Right atrium auricular region (tissue), 2 donors: ENCODE measurements at regions not wholly inside any gene's neighbourhood (a gene's known extent, or its start where the extent isn't known, plus 50 kb on each side); places are given as distances from the start of the nearest gene placed in this dataset.

Source experiments
- DNase-seq: peaks from one replicate; pipeline ENCODE4 v3.0.0-alpha.2; 2019; ENCODE audit warnings: low spot score
- H3K27ac ChIP-seq, 2 donors: fragments of 200-600 bp; sonication (generic); 1 replicate in 1 of 2; 2 replicates in 1 of 2; pipeline ENCODE4 v1.5.1; 2016 to 2019
- H3K27me3 ChIP-seq, 2 donors: fragments of 200-600 bp; sonication (generic); one replicate each; pipeline versions ENCODE4 v1.5.1 to v1.6.0; 2017 to 2019
- H3K36me3 ChIP-seq: fragments of 200-600 bp; sonication (generic); one replicate; pipeline ENCODE4 v1.5.1; 2016
- H3K4me1 ChIP-seq, 2 donors: fragments of 200-600 bp; sonication (generic); one replicate each; pipeline versions ENCODE4 v1.5.1 to v1.6.0; 2017 to 2019
- H3K4me3 ChIP-seq, 2 donors: fragments of 200-600 bp; sonication (generic); 1 replicate in 1 of 2; 2 replicates in 1 of 2; pipeline ENCODE4 v1.5.1; 2017 to 2019; ENCODE audit warnings: mild to moderate bottlenecking in 1 of 2, moderate library complexity in 1 of 2
- H3K9me3 ChIP-seq, 2 donors: fragments of 200-600 bp; sonication (generic); one replicate each; pipeline ENCODE4 v1.5.1; 2019
- TF ChIP-seq, protein P1 (sequence below), 2 donors: fragments of 200-600 bp; sonication (generic); IDR thresholded peaks; one replicate each; pipeline ENCODE4 v1.5.1; 2019; ENCODE audit warnings: antibody characterized with exemption in 2 of 2

DNA sequence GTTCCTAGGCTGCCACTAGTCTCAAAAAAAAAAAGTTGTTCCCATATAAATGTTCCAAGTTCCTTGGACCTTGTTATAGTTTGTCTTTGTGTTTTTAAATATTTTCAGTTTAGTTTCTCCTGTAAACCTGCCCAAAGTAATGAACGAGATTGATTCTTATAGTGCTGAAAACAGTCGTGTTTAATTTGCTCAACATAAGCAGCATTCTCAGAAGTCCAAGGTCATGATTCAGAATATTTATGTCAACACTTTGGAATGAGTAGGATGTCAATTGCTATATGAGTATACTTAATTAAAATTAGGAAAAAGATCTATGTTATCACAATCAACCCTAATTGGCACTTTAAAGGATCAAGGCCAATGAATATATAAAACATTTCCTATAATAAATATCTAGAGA lies 510.9 kb downstream of the PPP4R3C start:
- Histone ChIP-seq H3K27ac (no peak overlapping the region), H3K36me3 (no peaks in the 10 kb centered on the region), H3K4me1 (no peaks in the 10 kb centered on the region), H3K4me3 (no peak overlapping the region), H3K9me3 (no peaks in the 10 kb centered on the region), H3K27me3 (no peaks in the 10 kb centered on the region)
- TF ChIP-seq, protein P1, sequence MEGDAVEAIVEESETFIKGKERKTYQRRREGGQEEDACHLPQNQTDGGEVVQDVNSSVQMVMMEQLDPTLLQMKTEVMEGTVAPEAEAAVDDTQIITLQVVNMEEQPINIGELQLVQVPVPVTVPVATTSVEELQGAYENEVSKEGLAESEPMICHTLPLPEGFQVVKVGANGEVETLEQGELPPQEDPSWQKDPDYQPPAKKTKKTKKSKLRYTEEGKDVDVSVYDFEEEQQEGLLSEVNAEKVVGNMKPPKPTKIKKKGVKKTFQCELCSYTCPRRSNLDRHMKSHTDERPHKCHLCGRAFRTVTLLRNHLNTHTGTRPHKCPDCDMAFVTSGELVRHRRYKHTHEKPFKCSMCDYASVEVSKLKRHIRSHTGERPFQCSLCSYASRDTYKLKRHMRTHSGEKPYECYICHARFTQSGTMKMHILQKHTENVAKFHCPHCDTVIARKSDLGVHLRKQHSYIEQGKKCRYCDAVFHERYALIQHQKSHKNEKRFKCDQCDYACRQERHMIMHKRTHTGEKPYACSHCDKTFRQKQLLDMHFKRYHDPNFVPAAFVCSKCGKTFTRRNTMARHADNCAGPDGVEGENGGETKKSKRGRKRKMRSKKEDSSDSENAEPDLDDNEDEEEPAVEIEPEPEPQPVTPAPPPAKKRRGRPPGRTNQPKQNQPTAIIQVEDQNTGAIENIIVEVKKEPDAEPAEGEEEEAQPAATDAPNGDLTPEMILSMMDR (IDR thresholded peaks at IDR 0.05): no peak
- DNase-seq: no peak

DNA sequence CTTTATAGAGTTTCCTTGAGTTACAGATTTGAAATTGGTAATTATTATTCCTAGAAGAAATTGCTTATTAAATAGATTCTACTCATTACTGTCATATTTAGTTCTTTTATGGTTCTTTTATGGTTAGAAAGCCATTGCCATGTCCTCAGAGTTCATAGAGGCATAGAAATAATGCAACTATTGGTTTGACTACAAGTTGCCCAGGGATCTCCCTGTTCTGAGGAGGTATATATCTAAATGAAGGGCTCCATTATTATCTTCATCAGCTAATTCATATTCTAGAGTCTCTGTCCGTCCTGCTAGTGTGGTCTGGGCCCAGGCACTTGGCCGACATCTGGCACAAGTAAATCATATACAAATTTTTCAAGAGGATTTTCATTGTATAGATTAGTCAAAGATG lies 535.7 kb downstream of the PPP4R3C start:
- Histone ChIP-seq H3K27ac (no peak overlapping the region), H3K36me3 (no peaks in the 10 kb centered on the region), H3K9me3 (no peaks in the 10 kb centered on the region), H3K4me1 (no peaks in the 10 kb centered on the region), H3K27me3 (no peaks in the 10 kb centered on the region), H3K4me3 (no peak overlapping the region)
- TF ChIP-seq, protein P1 (IDR thresholded peaks at IDR 0.05): no peak
- DNase-seq: no peak

DNA sequence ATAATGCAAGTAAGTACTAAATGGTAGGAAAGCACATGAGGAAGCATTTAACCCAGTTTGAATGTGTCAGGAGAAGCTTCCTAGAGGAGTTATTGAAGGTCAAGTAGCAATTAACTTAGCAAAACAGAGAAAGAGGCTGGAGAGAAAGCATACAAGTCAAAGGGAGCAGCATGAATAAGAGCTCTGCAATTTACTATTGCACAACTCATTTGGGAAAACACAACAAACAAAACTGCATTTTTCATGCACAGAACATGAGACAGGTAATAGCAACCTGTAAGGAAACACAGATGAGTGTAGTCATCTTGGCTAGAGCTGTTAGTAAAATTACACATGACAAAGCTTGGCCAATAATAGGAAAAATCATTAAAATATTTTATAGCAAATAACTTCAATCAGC lies 538.1 kb downstream of the PPP4R3C start:
- Histone ChIP-seq H3K4me3 (no peak overlapping the region), H3K27me3 (no peaks in the 10 kb centered on the region), H3K27ac (no peak overlapping the region), H3K9me3 (no peaks in the 10 kb centered on the region), H3K4me1 (no peaks in the 10 kb centered on the region), H3K36me3 (no peaks in the 10 kb centered on the region)
- DNase-seq: no peak
- TF ChIP-seq, protein P1 (IDR thresholded peaks at IDR 0.05): no peak

DNA sequence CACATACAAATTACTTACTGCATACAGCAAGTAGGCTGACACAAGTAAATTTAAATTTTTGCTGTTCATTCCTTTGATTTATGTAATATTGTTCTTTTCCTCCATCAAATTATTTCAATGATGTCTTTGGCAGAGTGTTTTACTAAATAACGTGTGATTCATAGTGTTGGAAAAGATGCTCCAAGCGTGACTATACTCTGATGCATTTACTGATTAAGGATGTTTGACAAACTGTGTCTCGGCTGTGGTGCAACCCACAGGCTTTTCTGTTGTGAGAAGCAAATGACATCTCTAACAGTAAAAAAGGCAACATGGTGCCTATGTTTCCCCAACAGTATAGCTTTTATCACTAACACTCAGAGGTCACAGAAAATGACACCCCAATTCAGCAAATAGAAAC lies 540.9 kb downstream of the PPP4R3C start:
- Histone ChIP-seq H3K27me3 (no peaks in the 10 kb centered on the region), H3K27ac (no peak overlapping the region), H3K9me3 (no peaks in the 10 kb centered on the region), H3K36me3 (no peaks in the 10 kb centered on the region), H3K4me3 (no peak overlapping the region), H3K4me1 (no peaks in the 10 kb centered on the region)
- TF ChIP-seq, protein P1 (IDR thresholded peaks at IDR 0.05): no peak
- DNase-seq: no peak

DNA sequence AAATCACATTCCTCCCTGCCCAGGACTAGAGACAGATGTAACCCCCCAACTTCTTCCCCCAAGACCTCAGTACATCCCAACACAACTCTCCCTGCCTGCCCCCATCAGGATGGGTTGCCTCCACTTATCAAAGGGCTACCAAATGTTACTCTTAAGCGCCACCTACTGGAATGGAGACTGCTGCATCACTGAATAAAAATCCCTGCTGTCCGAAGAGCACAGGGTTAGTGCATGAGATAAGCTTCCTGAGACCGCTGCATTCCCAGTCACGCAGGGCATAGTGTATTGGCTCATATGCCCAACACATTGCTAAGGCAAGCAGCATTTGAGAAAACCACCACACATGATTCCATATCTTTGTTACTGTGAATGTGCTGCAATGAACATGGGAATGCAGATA lies 544.5 kb downstream of the PPP4R3C start:
- no peaks in the 10 kb centered on the region for H3K27me3 ChIP-seq
- no peak for DNase-seq
- TF ChIP-seq, protein P1 (IDR thresholded peaks at IDR 0.05): peak in 1 of 2 donors; percentile 38
- H3K4me1 ChIP-seq: no peaks in the 10 kb centered on the region
- no peak overlapping the region for H3K27ac ChIP-seq
- H3K4me3 ChIP-seq: no peak overlapping the region
- no peaks in the 10 kb centered on the region for H3K36me3 ChIP-seq
- H3K9me3 ChIP-seq: no peaks in the 10 kb centered on the region

DNA sequence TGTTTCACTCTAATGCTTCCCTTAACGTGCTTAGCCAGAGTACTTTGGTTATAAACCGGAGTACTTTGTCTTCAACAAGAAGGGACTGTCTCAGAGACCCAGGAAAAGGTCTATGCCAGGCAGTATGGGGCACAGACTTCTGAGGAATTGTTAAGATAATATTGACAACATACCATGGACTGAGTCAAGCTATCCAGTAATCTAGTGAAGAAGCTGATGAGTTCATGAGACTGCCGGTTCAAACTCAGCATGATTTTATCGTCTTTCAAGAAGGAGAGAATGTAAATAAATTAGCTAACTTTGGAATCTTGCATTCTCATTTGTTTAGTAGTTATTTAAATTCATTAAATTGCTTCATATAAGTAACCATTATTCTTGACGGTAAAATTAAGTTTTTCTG lies 546.1 kb downstream of the PPP4R3C start:
- H3K36me3 ChIP-seq: no peaks in the 10 kb centered on the region
- TF ChIP-seq, protein P1 (IDR thresholded peaks at IDR 0.05): no peak

More for the DNA sequence above, 546.1 kb downstream of the PPP4R3C start:
- no peaks in the 10 kb centered on the region for H3K4me1 ChIP-seq
- H3K9me3 ChIP-seq: no peaks in the 10 kb centered on the region
- DNase-seq: no peak
- H3K27ac ChIP-seq: no peak overlapping the region
- no peaks in the 10 kb centered on the region for H3K27me3 ChIP-seq
- H3K4me3 ChIP-seq: no peak overlapping the region
